Caco-2 (cell line): ENCODE measurements at regions not wholly inside any gene's neighbourhood (a gene's known extent, or its start where the extent isn't known, plus 50 kb on each side); places are given as distances from the start of the nearest gene placed in this dataset.

Source experiments
- BruUV-seq: library from RNA; stranded (reverse); fragments of 400-500 nt; replicated peaks from 2 replicates; lab custom pipeline; 2021; lab: Mats Ljungman, UMichigan
- CTCF ChIA-PET: fragments of 300-600 bp; sonication (Branson Sonifier 250); formaldehyde crosslinking; loops from one replicate; lab custom pipeline; 2022; ENCODE audit warnings: antibody characterized with exemption; lab: Charles Lee
- POLR2A ChIA-PET: fragments of 300-600 bp; sonication (Branson Sonifier 250); formaldehyde crosslinking; loops from one replicate; lab custom pipeline; 2022; ENCODE audit warnings: antibody characterized with exemption; lab: Charles Lee
- DNase-seq, 2 experiments: peaks; one replicate each; pipeline versions ENCODE4 v3.0.0 to v3.0.0-alpha.2; 2020 to 2022
- H3K27me3 ChIP-seq: replicated peaks from 2 replicates; pipeline ENCODE4 v1.6.0; 2011; ENCODE audit warnings: low read length; ENCODE audit not compliant: control insufficient read depth, insufficient read depth
- H3K36me3 ChIP-seq: 2 replicates; pipeline ENCODE4 v1.5.1; 2011; ENCODE audit warnings: low read length; ENCODE audit not compliant: control insufficient read depth, insufficient read depth
- H3K4me1 ChIP-seq: fragments of 250-450 bp; sonication (Bioruptor Pico); 2 replicates; pipeline ENCODE4 v1.5.1; 2020; ENCODE audit warnings: mild to moderate bottlenecking
- H3K4me3 ChIP-seq: 2 replicates; pipeline ENCODE4 v1.5.1; 2011; ENCODE audit warnings: low read depth, mild to moderate bottlenecking, control low read depth, low read length
- H3K9me3 ChIP-seq: fragments of 250-450 bp; sonication (Bioruptor Pico); 2 replicates; pipeline ENCODE4 v1.5.1; 2020; ENCODE audit warnings: mild to moderate bottlenecking, moderate library complexity
- H3K27ac Mint-ChIP-seq: one replicate; pipeline ENCODE4 v1.8.0; 2022; ENCODE audit warnings: mixed read lengths; ENCODE audit not compliant: unreplicated experiment
- H3K27me3 Mint-ChIP-seq: one replicate; pipeline ENCODE4 v1.8.0; 2022; ENCODE audit warnings: mixed read lengths; ENCODE audit not compliant: insufficient read depth, unreplicated experiment
- H3K36me3 Mint-ChIP-seq: one replicate; pipeline ENCODE4 v1.8.0; 2022; ENCODE audit warnings: mild to moderate bottlenecking, mixed read lengths; ENCODE audit not compliant: insufficient read depth, unreplicated experiment
- H3K4me1 Mint-ChIP-seq: one replicate; pipeline ENCODE4 v1.8.0; 2022; ENCODE audit warnings: low read depth, mixed read lengths; ENCODE audit not compliant: unreplicated experiment
- H3K4me3 Mint-ChIP-seq: one replicate; pipeline ENCODE4 v1.8.0; 2022; ENCODE audit warnings: mild to moderate bottlenecking, moderate library complexity, mixed read lengths; ENCODE audit not compliant: unreplicated experiment
- H3K9me3 Mint-ChIP-seq: one replicate; pipeline ENCODE4 v1.8.0; 2022; ENCODE audit warnings: mixed read lengths; ENCODE audit not compliant: unreplicated experiment
- CTCF ChIP-seq, 2 experiments: fragments of 200-600 bp in 1 of 2; IDR thresholded peaks; 1 replicate in 1 of 2; 2 replicates in 1 of 2; pipeline versions ENCODE4 v1.5.1 to v1.8.0; 2011 to 2022; ENCODE audit warnings: antibody characterized with exemption in 1 of 2, control low read depth in 1 of 2, inconsistent platforms in 1 of 2, low read depth in 1 of 2, low read length in 1 of 2, mild to moderate bottlenecking in 1 of 2, moderate library complexity in 1 of 2; ENCODE audit not compliant: insufficient read depth in 1 of 2, severe bottlenecking in 1 of 2, unreplicated experiment in 1 of 2
- intact Hi-C: fragments of 100-400 bp; cut with micrococcal nuclease; formaldehyde crosslinking; loops from one replicate; pipeline ENCODE4 v1.10.0; 2022; ENCODE audit not compliant: unreplicated experiment

GRCh38 chr10:56222237-56222636 is 138.8 kb downstream of the ZWINT start:
- Mint-ChIP-seq H3K9me3 (no peaks in the 10 kb centered on the region), H3K27me3 (no peaks in the 10 kb centered on the region), H3K4me1 (no peaks in the 10 kb centered on the region), H3K4me3 (no peak overlapping the region), H3K27ac (no peak overlapping the region), H3K36me3 (no peaks in the 10 kb centered on the region)
- intact Hi-C loops = no loop called here
- no TSS peak for BruUV-seq
- ChIA-PET CTCF (no interaction called here), POLR2A (no interaction called here)
- no peak for DNase-seq
- H3K4me1 ChIP-seq = no peaks in the 10 kb centered on the region
- H3K27me3 ChIP-seq = no peaks in the 10 kb centered on the region
- no peak overlapping the region for H3K4me3 ChIP-seq
- no peak for TF ChIP-seq CTCF (IDR thresholded peaks at IDR 0.05; ENCODE audit: insufficient read depth in 1 of 2, low read depth in 1 of 2, low read length in 1 of 2, severe bottlenecking in 1 of 2, unreplicated experiment in 1 of 2)
- H3K36me3 ChIP-seq = no peaks in the 10 kb centered on the region
- no peaks in the 10 kb centered on the region for H3K9me3 ChIP-seq

DNA sequence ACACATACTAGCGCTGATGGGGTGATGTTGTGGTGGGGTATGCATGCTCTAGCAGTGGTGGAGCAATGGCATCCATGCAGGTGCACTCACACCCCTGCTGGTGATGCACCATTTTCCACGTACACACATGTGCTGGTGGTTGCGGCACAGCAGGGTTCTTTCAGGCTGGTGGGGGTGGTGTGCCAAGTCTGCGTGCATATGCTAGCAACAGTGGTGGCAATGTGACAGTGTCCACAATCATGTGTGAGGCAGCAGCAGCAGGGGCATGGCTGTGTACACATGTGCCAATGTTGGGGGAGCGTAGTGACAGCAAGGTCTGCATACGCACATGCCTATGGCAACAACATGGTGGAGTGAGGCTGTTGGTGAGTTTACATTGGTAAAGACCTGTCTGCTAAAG is 148.1 kb downstream of the ZWINT start:
- Mint-ChIP-seq H3K9me3 (no peaks in the 10 kb centered on the region), H3K36me3 (no peaks in the 10 kb centered on the region), H3K4me3 (no peak overlapping the region), H3K27me3 (peaks cover 6% of the 10 kb centered on the region), H3K4me1 (no peaks in the 10 kb centered on the region), H3K27ac (no peak overlapping the region)
- BruUV-seq = no TSS peak
- no peaks in the 10 kb centered on the region for H3K4me1 ChIP-seq
- H3K27me3 ChIP-seq = no peaks in the 10 kb centered on the region
- TF ChIP-seq CTCF (IDR thresholded peaks at IDR 0.05; ENCODE audit: insufficient read depth in 1 of 2, low read depth in 1 of 2, low read length in 1 of 2, severe bottlenecking in 1 of 2, unreplicated experiment in 1 of 2) = no peak
- ChIA-PET CTCF (no interaction called here), POLR2A (no interaction called here)
- intact Hi-C loops = no loop called here
- H3K4me3 ChIP-seq = no peak overlapping the region
- H3K36me3 ChIP-seq = no peaks in the 10 kb centered on the region
- no peaks in the 10 kb centered on the region for H3K9me3 ChIP-seq
- no peak for DNase-seq

GRCh38 chr10:56181607-56182006 is 179.5 kb downstream of the ZWINT start:
- Mint-ChIP-seq H3K27ac (no peak overlapping the region), H3K36me3 (no peaks in the 10 kb centered on the region), H3K4me3 (no peak overlapping the region), H3K27me3 (peaks cover 10% of the 10 kb centered on the region), H3K9me3 (no peaks in the 10 kb centered on the region), H3K4me1 (no peaks in the 10 kb centered on the region)
- CTCF ChIA-PET = interaction anchor here (0.6 kb wide), 1 partner anchor 1380 kb away, joined by 11 read pairs; the partner anchor contains the start of gene PCDH15
- H3K27me3 ChIP-seq = no peaks in the 10 kb centered on the region; the same call in 1 of the 2 replicates
- no peaks in the 10 kb centered on the region for H3K4me1 ChIP-seq
- no peaks in the 10 kb centered on the region for H3K36me3 ChIP-seq
- BruUV-seq = no TSS peak
- no peaks in the 10 kb centered on the region for H3K9me3 ChIP-seq
- POLR2A ChIA-PET = no interaction called here
- intact Hi-C loops = no loop called here
- TF ChIP-seq CTCF (IDR thresholded peaks at IDR 0.05; ENCODE audit: insufficient read depth in 1 of 2, low read depth in 1 of 2, low read length in 1 of 2, severe bottlenecking in 1 of 2, unreplicated experiment in 1 of 2) = no peak
- no peak overlapping the region for H3K4me3 ChIP-seq
- no peak for DNase-seq
